Retina (tissue), 1 donor: ENCODE measurements at regions not wholly inside any gene's neighbourhood (a gene's known extent, or its start where the extent isn't known, plus 50 kb on each side); places are given as distances from the start of the nearest gene placed in this dataset.

ENCODE experiments used
- DNase-seq: peaks from one replicate; pipeline ENCODE4 v3.0.0-alpha.2; 2016

DNA sequence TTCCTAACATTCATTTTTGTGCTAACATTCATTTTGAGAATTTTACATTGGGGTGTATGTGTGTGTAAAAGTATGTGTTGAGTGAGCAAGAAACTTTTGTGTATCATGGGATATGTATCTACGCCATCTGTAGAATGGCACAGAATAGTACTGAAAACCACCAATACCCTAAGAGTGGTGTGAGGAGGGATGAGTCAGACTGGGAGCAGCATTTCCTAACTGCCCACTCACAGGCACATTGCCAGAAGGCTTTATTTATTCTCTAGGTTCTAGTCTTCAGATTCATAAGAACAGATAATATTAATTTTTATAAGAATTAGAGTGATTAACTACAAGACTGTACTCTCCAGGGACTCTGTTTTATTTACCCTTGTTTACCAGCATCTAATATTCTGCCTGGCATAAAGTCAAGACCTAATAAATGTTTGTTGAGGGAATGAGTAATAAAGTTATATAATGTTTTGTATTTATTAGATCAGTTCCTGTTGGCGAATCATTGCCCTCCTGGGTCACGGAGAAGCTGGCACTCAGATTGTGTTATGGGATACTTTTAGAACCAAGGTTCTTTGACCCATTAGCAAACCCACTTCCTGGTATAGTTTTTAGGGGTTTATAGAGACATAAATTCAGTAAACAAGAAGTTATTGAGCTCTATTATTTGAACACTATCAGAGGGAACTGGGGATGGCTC lies 159.1 kb upstream of the PPP2R2B start:
- no peak for DNase-seq

DNA sequence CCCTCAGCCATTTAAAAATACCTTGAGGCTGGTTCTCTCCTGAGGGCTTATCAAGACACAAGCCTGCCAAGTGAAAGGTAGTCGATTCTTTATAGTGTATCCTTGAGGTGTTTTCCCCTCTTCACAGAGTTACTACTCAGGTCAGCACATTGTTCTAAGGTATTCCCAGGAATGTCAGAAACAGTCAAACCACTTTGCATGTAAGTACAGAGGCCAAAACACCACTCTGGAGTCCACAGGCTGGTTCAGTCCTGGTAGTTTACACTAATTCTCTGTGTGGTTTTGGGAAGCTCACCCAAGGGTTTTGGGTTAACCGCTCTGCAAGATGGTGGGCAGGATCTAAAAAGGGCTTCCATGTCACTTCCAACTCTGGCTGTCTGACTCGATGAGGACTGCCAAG lies 162.3 kb upstream of the PPP2R2B start:
- DNase-seq, result no peak

DNA sequence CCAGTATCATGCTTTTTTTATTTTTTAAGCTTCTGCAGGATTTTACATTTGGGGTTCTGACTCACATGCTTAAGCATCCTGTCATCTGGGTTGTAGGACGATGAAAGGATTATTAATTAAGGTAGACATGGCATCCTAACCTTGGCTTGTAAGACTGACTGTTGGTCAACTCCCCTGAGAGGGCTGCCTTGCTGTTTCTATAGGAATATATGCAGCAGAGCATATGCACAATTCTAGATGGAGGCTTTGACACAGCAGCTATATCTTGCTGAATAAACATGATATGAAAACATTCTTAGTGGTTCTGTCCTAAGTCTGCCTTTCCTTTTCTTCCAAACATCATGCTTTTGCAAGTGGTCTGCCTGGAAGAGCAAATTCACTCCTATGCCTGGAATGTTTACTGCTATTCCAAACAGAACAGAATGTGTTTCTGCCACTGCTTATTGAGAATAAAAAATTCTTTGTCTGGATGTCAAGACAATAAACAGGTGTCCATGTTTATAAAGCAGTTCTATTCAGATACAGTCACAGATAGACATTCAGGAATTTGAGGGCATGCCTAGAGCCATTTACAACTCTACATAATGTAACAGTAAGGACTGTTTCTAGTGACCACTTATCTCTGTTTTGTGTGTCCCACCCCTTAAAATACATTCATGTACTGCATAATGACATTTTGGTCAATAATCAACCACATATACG lies 166.2 kb upstream of the PPP2R2B start:
- no peak for DNase-seq

DNA sequence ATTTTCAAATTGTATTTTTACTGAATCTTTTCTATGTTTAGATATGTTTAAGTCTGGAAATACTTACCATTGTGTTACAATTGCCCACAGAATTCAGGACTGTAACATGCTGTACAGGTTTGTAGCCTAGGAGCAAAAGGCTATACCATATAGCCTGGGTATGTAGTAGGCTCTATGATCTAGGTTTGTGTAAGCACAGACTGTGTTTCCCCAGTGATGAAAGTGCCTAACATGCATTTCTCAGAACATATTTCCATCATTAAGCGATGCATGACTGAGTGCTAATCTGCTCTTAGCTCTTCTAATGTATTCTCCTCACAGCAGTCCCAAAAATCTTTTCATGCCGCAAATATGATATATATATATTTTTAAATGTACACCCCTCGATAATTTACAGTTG lies 166.7 kb upstream of the PPP2R2B start:
- no peak for DNase-seq

DNA sequence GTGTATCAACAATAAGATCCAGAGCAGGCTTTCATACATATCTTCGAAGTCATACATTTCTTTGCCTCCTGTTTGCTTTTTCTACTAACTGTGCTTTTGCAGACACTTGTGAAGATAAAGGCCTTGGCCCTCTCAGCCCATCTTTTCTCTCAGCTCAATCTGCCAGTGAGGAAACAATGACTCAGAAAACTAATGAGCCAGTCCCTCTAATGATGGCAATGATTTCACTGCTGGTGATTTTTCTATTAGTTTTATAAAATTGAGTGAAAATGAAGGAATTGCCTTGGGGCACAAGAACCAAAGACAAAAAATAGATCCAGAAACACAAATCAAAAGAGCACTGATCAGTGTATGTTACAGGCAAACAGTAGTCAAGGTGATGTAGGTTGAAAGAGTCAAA lies 167.7 kb upstream of the PPP2R2B start:
- DNase-seq, result no peak

DNA sequence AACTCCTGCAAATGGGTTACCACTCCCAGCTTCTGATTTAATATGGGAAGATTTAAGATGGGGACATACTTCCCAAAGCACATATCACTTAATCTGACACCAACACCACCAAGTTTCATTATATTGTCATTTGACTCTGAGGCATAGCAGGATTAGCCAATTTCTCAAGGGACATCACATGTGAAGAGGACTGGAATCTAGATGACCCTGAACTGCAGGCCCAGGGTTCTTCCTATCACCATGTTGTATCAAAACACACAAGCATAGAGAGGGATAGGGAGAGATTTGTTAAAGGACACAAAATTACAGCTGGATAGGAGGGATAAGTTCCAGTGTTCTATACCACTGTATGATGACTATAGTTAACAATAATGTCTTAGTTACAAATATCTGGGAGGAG lies 168.3 kb upstream of the PPP2R2B start:
- no peak for DNase-seq

DNA sequence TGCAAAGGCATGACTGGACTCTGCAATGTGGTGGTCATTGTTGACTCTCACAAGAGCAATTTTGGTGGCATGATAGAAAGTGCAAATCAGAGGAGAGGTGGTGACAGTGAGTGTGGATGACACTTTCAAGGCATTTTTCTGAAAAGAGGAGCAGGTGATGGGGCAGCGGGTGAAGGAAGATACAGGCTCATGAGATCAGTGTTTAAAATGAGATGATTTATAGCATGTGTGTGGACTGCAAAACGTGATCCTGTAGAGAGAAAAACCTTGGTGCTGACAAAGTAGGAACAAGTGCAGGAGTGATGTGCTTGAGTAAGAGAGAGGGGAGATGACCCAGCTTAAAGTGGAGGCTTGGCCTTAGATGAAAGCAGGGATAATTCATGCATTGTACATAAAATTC lies 171.2 kb upstream of the PPP2R2B start:
- DNase-seq, result no peak

DNA sequence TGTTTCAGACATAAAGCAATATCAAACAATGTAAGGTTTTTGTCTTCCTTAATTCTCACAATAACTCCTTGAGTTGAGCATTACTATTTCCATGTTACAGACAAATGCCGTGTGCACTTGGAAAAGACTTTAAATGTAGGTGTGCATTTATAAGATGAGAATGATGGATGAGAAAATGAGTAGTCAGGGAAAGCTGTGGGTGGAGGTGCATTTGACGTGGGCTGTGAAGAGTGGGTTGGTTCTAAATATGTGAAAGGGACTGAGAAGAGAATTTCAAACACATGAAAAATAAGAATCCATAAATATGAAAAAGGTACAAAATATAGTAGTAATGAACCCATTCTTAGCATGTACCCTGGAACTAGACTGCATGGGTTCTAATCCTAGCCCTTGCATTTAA lies 171.6 kb upstream of the PPP2R2B start:
- DNase-seq, result no peak

DNA sequence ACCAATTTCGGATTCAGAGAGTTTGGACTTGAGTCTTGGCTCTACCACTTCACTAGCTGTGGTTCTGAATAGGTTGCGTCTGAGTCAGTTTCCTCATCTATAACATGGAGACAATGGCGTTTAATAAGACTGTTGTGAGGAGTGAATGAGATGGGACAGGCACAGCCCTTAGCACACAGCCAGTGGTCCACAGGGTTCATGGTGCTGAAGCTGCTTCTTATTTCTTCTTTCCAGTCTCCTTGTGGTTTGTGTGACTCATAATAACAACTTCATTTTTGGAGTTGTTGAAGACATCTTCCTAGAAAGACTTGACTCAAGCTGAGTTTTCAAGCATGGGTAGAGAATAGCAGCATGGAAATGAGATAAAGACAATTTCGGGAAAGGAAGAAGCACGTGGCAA lies 172.6 kb upstream of the PPP2R2B start:
- DNase-seq, result no peak

DNA sequence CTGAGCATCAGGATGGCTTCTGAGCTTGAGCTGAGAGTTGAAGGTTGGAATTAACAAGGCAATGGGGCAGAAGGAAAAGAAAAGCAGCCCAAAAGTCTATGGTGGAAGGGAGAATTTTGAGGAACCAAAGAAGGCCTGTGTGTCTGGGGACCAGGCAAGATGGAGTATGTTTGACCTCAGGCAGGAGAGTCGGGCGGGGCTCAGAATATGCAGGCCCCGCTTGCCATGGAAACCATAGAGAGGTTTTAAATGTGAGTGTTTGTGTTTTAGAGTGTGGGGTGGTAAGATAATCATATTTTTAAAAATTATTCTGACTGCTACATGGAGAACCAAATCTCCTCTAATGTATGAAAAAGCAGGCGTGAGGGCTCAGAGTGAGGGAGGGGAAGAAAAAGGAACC lies 174.0 kb upstream of the PPP2R2B start:
- DNase-seq, result no peak

DNA sequence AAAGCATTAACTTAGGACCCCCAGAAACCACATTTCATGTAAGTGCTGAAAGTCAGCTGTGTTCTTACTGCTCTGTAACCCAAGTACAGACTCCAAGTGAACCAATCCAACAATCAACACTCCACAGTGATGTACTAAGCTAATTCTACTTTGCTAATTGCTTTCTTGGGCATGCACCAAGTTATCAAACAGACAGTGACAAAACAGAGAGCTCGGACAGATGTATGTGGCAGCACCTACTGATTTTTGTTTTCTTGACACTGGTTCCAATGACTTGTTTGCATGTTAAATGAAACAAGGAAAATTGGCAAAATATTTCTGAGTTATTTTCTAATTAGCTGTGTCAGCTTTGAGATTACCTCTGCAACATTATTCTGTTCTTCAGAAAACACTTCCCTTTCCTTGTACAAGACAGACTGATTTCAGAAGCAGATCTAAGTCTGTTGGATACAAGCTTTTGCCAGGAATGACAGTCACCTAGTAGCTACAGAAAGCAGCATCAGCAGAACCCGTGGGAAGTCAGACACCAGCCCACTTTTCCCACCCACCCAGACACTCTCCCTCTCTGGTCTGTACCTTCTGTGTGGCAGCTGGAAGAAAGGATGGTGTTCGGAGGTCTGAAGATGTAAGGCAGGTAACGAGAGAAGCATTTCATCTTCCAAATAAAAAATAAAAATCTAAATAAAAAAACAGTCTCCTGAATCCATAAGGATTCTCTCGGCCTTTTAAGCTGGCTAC lies 176.7 kb upstream of the PPP2R2B start:
- no peak for DNase-seq

DNA sequence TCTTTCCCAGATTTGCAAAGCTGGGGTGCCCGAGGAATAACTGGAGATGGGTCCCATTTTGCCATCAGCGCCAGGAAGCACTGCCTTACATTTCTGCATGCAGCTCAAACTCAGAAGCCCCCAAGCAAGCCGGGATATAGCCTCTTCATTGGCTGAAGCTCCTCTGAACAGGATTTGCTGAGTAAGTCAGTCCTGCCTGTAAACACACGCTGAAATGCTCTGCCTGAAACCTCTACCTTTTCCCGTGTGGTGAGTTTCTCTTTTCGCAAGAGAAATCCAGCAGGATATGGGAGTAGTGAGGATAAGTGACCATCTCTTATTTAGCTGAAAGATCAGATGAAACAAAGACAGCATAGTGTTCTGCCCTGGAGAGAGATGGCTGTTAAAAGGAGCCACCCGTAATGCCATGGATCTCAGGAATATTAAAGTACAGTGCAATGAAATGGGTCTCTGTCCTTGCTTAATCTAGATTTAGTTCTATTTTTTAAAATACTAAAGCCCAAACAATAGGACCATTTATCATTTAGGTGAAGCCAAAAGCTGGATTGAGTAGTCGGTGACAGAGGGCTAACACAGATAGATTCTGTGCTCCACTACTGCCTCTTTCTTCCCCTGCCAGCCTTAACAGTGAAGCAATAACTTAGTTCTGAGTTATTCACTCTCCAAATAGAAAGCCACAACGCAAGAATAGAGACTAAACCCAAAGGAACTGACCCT lies 177.5 kb upstream of the PPP2R2B start:
- DNase-seq, result peak; percentile 35

DNA sequence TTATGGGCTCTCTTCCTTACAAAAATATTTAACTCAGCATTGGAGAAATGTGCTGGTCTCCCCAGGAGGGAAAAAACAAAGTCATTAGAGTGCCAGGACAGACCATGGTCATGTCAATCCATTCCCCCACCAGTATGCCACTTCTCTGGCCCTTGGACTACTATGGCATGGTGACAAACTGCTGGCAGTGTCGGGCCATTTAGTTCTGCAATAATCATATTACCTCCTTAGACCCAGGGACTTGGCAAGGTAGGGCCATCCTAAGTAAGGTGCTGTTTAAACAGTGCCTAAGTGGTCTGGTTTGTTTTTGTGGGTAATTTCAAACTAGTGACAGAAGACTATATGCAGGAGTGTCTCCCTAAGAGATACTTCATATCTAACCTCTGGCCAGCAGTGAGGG lies 177.8 kb upstream of the STK32A start:
- DNase-seq, result no peak

DNA sequence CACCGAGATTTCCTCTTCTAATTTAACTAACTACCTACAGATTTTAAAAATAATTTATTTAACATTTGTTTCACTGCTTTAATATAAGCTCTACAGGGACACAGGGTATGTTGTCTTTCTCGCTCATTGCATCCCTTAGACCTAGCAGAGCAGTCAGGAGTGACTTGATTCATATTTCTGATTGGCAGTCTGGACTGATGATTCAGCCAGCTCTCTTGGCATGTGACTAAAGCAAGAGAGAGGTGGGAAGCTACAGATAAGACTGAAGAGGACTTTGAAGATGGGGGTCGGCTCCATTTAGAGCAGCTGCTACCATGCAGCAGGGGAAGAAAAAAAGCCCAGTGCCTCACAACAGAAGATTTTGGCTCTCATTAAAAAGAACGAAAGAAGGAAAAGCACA lies 173.4 kb upstream of the STK32A start:
- no peak for DNase-seq

DNA sequence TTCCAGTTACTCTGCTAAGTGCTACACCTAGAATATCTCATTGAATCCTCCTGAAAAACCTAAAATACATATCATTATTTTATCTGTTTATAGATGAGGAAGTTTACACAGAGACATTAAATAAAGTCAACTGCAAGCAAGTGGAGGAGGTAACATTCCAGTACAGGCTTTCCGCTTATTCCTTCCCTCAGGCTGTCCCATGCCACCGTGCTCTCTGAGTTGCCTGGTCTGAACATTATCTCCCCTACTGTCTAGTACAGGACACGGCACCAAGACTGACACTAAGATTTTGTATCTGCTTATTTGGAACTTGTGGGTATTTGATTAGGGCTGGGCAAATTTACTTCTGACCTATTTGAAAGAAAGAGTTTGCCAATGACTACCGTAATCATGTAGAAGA lies 172.4 kb upstream of the STK32A start:
- DNase-seq, result no peak

DNA sequence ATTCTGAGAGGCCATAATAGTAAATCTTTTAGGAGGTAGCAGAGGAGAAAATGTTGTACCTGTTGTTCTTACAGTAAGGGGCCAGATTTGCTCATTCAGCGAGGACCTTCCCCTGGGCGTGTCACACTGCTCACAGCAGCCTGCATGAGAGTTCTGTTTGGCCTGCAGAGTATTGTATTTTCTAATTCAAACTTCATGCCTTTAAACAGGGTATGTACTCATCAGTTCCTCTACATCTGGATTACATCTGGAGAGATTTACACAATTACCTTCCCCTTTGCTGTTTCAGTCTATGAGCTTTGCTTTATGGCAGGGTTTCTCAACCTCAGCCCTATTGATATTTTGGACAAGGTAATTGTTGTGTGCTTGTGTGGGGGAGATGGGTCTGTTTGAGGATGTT lies 170.9 kb upstream of the STK32A start:
- DNase-seq, result no peak

DNA sequence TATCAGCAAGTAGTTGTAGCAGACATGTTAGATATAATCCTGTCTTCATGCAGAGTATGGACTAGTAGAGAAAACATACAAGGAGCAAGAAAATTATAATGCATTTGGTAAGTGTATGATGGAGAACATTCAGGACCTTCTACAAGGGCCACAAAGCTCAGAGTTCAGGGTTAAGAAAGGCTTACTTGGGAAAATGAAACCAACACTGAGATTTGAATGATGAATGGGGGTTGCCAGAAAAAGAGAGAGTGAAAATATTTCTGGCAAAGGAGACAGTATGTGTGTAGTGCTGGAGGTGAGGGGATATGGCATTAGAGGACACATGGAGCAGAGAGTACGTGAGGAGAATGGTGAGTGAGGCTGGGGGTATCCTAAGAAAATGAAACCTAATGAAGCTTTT lies 169.8 kb upstream of the STK32A start:
- no peak for DNase-seq

DNA sequence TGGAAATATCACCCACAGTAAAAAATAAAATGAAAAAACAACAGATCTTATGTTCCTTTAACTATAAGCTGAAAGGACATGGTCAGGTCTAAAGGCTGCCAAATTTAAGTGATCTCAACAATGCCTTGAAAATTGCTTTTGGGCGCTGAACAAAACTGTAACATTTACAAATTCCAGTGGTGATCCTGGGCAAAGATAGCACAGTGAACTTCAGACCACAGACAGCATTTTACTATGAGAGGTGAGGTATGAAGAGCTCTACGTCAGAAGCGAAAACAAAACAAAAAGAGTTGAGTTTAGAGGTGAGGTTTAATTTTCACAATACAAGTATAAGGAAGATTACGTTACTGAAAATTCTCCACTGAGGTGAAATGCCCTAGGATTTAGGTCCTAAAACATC lies 165.8 kb upstream of the STK32A start:
- no peak for DNase-seq

DNA sequence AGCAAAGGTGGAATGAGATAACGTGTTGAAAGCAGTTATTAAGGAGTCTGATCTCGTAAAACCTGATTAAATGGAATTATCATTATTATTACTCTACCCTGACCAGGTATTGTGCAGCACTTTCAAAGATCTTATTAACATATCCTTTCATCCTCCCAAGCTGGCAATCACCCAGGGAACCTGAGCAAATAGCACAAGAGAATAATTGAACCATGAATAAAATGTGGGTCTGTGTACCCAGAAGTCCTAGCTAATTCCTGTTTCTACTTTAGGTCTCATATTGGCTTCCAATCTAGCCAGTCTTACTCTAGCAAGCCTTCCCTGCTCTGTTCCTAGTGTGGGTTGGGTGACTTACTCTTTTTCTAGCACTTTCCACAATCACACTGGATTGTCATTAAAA lies 162.2 kb upstream of the STK32A start:
- DNase-seq, result no peak

DNA sequence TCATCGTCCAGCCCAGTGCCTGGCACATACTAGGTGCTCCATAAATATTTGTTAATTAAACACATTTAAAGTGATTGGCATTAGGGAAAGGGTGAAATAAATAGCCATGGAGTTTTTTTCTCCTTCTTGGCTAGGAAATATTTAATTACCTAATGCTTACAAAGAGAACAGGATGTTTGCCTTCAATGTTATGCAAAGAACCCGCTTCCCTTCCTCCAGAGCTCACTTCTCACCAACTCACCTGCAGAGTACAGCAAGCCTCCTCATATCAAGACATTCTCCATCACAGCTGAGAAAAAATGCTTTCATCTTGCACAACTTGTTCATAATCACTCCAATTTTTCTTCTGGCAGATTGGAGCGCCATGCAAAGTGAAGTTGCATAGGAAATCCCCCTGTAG lies 161.7 kb upstream of the STK32A start:
- no peak for DNase-seq

DNA sequence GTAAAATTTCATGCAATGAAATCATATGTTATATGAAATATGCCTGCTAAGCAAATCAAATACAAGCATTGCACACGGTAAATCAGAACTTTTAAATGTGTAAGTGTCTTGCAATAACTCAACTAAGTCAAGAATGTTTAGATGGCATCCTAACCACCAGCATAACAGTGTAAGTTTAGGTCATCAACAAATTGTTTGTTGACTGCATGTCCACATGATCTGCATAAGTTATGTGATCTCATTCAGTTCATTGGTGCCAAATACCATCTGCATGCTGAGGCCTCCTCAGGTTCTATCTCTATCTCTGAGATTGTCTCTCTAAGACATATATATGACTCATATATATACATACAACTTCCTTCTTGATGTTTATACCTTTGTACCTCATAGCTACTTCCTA lies 159.6 kb upstream of the STK32A start:
- DNase-seq, result no peak

DNA sequence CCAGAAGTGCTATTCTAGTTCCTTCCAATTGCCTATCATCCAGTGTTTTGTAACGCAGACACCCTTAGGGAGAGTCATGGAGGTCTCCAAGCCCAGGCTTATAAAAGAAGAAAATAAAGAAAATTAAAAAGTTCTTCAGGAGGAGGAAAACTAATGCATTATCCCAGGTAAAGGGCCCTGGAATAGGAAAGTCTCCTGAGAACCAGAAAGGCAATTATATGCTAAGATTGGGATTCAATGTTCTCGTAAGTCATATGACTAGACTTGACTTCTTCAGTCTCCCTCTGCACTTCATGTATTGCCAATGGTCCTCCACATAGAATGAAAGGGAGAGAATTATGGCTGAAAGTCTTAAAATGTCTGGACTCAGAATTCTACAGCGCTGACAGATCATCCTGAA lies 154.4 kb upstream of the STK32A start:
- DNase-seq, result no peak

DNA sequence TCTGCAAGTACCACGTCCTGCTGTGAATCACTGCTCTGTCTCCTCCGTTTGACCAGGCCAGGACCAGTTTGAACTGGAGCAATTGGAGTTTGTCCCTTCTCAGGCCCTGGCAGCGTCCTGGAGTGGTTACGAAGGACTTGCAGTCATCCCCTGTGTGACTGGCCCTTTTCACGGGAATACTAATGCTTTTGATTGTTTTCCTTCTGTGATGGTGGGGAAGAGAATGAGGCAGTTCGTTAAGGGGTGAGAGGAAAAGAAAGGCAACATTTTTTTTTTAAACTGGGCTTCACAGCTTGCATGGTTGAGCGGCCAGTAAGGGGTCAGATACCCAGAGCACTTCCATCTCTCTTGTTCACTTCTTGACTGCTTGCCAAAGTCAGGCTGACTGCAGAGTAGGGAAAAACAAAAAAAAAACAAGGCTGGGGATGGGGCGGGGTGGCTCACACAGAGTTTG lies 153.5 kb upstream of the STK32A start:
- DNase-seq, result peak; percentile 17

DNA sequence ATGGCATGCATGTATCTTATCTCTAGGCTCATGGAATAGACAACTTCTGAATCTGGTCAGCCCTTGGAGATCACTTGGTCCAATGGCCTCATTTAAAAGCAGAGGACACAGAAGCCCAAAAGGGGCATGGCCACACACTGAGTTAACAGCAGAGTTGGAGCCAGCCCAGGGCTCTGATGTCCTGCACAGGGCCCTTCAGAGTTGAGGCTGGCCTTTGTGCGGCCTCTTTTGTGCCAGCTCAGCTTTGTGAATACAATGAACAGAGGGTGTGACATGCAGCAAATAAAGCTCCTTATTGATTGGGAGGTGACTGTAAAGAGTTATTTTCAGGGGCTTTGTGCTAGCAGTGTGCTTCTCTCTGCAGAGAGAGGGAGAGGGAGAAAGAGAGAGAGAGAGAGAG lies 150.1 kb upstream of the STK32A start:
- peak; percentile 60 for DNase-seq
